ENCODE measurements at regions not wholly inside any gene's neighbourhood (a gene's known extent, or its start where the extent isn't known, plus 50 kb on each side); places are given as distances from the start of the nearest gene placed in this dataset.

- no peak for TF ChIP-seq POLR2A (IDR thresholded peaks at IDR 0.05)
- no peak for TF ChIP-seq CTCF (IDR thresholded peaks at IDR 0.05)
These were observed 1581.7 kb downstream of the EFNA5 start for GRCh38 chr5:106089073-106089472.
